B cell (primary cell): ENCODE measurements at regions not wholly inside any gene's neighbourhood (a gene's known extent, or its start where the extent isn't known, plus 50 kb on each side); places are given as distances from the start of the nearest gene placed in this dataset.

Source experiments
- ATAC-seq: fragments of 200-7000 bp; cut with Tn5 transposase; one replicate; pipeline ENCODE4 v1.10.0; 2021; ENCODE audit warnings: low read depth, mild to moderate bottlenecking, moderate number of reproducible peaks, moderate library complexity
- CTCF ChIA-PET: fragments of 350-600 bp; sonication (Branson Sonifier 250); formaldehyde crosslinking; loops from one replicate; lab custom pipeline; 2021; ENCODE audit warnings: antibody characterized with exemption, inconsistent platforms; lab: Charles Lee
- POLR2A ChIA-PET: fragments of 350-600 bp; sonication (Branson Sonifier 250); formaldehyde crosslinking; loops from one replicate; lab custom pipeline; 2021; ENCODE audit warnings: antibody characterized with exemption; lab: Charles Lee
- DNase-seq: peaks from one replicate; pipeline ENCODE4 v3.0.0; 2013
- H2AFZ ChIP-seq: 2 replicates; pipeline ENCODE4 v1.6.1; 2012; ENCODE audit warnings: mild to moderate bottlenecking, low read depth, low read length; ENCODE audit not compliant: insufficient read depth, poor library complexity, severe bottlenecking
- H3K27ac ChIP-seq, 2 donors: 1 replicate in 1 of 2; 2 replicates in 1 of 2; pipeline ENCODE4 v1.5.1; 2012 to 2013; ENCODE audit warnings: low read length in 2 of 2, mild to moderate bottlenecking in 2 of 2, moderate library complexity in 1 of 2
- H3K27me3 ChIP-seq, 4 experiments: fragments of 200-600 bp in 1 of 4; sonication (generic) in 1 of 4; replicated peaks in 1 of 4; 1 replicate in 2 of 4; 2 replicates in 2 of 4; pipeline versions ENCODE4 v1.6.1 to v1.7.0; 2013 to 2016; ENCODE audit warnings: low read length in 3 of 4, mild to moderate bottlenecking in 2 of 4, mixed read lengths in 1 of 4, moderate library complexity in 1 of 4; ENCODE audit not compliant: insufficient read depth in 4 of 4, control insufficient read depth in 3 of 4; ENCODE audit errors: control extremely low read depth in 1 of 4
- H3K36me3 ChIP-seq, 2 experiments: replicated peaks in 1 of 2; 1 replicate in 1 of 2; 2 replicates in 1 of 2; pipeline versions ENCODE4 v1.6.1 to v1.7.1; 2013; ENCODE audit warnings: low read length in 1 of 2; ENCODE audit not compliant: insufficient read depth in 2 of 2, control insufficient read depth in 1 of 2; ENCODE audit errors: control extremely low read depth in 1 of 2, extremely low read depth in 1 of 2
- H3K4me1 ChIP-seq, 2 donors: fragments of 200-600 bp in 1 of 2; sonication (generic) in 1 of 2; 1 replicate in 1 of 2; 2 replicates in 1 of 2; pipeline versions ENCODE4 v1.5.1 to v1.6.1; 2013 to 2017; ENCODE audit warnings: low read length in 2 of 2; ENCODE audit not compliant: control insufficient read depth in 2 of 2, insufficient read depth in 2 of 2
- H3K4me2 ChIP-seq: replicated peaks from 2 replicates; pipeline ENCODE3; 2012; ENCODE audit warnings: mild to moderate bottlenecking, low read depth, low read length; ENCODE audit not compliant: poor library complexity, severe bottlenecking
- H3K4me3 ChIP-seq, 5 experiments: fragments of 200-600 bp in 1 of 5; sonication (generic) in 1 of 5; 1 replicate in 3 of 5; 2 replicates in 2 of 5; pipeline versions ENCODE4 v1.5.1 to v1.7.0; 2011 to 2016; ENCODE audit warnings: low read length in 4 of 5, mild to moderate bottlenecking in 4 of 5, low read depth in 2 of 5, control low read depth in 1 of 5, moderate library complexity in 1 of 5; ENCODE audit not compliant: insufficient read depth in 1 of 5; ENCODE audit errors: control extremely low read depth in 1 of 5, extremely low read depth in 1 of 5
- H3K79me2 ChIP-seq: fragments of 200-600 bp; sonication (generic); one replicate; pipeline ENCODE4 v1.6.0; 2016; ENCODE audit warnings: low read length; ENCODE audit not compliant: control insufficient read depth, insufficient read depth
- H3K9ac ChIP-seq: fragments of 200-600 bp; sonication (generic); 2 replicates; pipeline ENCODE4 v1.6.1; 2017; ENCODE audit warnings: mild to moderate bottlenecking, low read length, moderate library complexity
- H3K9me3 ChIP-seq, 3 donors: one replicate each; pipeline versions ENCODE4 v1.6.1 to v1.7.1; 2013; ENCODE audit warnings: low read length in 2 of 3; ENCODE audit not compliant: control insufficient read depth in 2 of 3, insufficient read depth in 1 of 3; ENCODE audit errors: control extremely low read depth in 1 of 3
- H4K20me1 ChIP-seq: 2 replicates; pipeline ENCODE4 v1.6.0; 2012; ENCODE audit warnings: mild to moderate bottlenecking, low read length; ENCODE audit not compliant: insufficient read depth, control insufficient read depth, poor library complexity, severe bottlenecking
- H3K27ac Mint-ChIP-seq: one replicate; pipeline ENCODE4 v1.8.0; 2021; ENCODE audit warnings: mixed read lengths
- H3K27me3 Mint-ChIP-seq: one replicate; pipeline ENCODE4 v1.8.0; 2021; ENCODE audit warnings: mixed read lengths
- H3K4me1 Mint-ChIP-seq: one replicate; pipeline ENCODE4 v1.8.0; 2021; ENCODE audit warnings: mixed read lengths
- H3K4me3 Mint-ChIP-seq: one replicate; pipeline ENCODE4 v1.8.0; 2021; ENCODE audit warnings: mixed read lengths
- H3K9me3 Mint-ChIP-seq: one replicate; pipeline ENCODE4 v1.8.0; 2022; ENCODE audit warnings: mixed read lengths; ENCODE audit not compliant: insufficient read depth
- CTCF ChIP-seq: fragments of 200-600 bp; IDR thresholded peaks from one replicate; pipeline ENCODE4 v1.8.0; 2022; ENCODE audit warnings: antibody characterized with exemption, mild to moderate bottlenecking
- EZH2 ChIP-seq: IDR thresholded peaks from 2 replicates; pipeline ENCODE4 v1.6.1; 2012; ENCODE audit warnings: borderline replicate concordance, low read depth, mild to moderate bottlenecking, moderate library complexity, low read length; ENCODE audit not compliant: insufficient read depth, poor library complexity, severe bottlenecking
- WGBS: methylation state at CpG from one replicate; pipeline ENCODE4 v1.1.5; 2013; ENCODE audit warnings: missing lambda C conversion rate; ENCODE audit not compliant: insufficient coverage; 5-methylcytosine and 5-hydroxymethylcytosine counted together
- intact Hi-C: fragments of 100-400 bp; cut with micrococcal nuclease; formaldehyde crosslinking; loops from one replicate; pipeline ENCODE4 v1.10.0; 2022

GRCh38 chr5:13551645-13552044 is 392.8 kb downstream of the DNAH5 start:
- no peak for TF ChIP-seq CTCF
- no peak for TF ChIP-seq EZH2
- Histone ChIP-seq H3K4me3 (no peak overlapping the region), H3K4me1 (no peaks in the 10 kb centered on the region), H3K36me3 (no peaks in the 10 kb centered on the region), H4K20me1 (no peaks in the 10 kb centered on the region), H3K27me3 (no peaks in the 10 kb centered on the region), H2AFZ (no peak overlapping the region), H3K9me3 (peaks cover 0 to 4% (median 0%) of the 10 kb centered on the region in 3 donors), H3K4me2 (no peak overlapping the region), H3K27ac (no peak overlapping the region), H3K79me2 (no peaks in the 10 kb centered on the region), H3K9ac (no peak overlapping the region)
- no peak overlapping the region for H3K27ac Mint-ChIP-seq
- DNase-seq (no peak), ATAC-seq (no peak)
- H3K4me3 Mint-ChIP-seq: no peak overlapping the region
- ChIA-PET CTCF (no interaction called here), POLR2A (no interaction called here)
- H3K9me3 Mint-ChIP-seq: peaks cover 4% of the 10 kb centered on the region
- H3K27me3 Mint-ChIP-seq: no peaks in the 10 kb centered on the region
- WGBS: no CpG with 5 or more reads among the region's 2 CpGs
- intact Hi-C loops: no loop called here
- H3K4me1 Mint-ChIP-seq: no peaks in the 10 kb centered on the region

DNA sequence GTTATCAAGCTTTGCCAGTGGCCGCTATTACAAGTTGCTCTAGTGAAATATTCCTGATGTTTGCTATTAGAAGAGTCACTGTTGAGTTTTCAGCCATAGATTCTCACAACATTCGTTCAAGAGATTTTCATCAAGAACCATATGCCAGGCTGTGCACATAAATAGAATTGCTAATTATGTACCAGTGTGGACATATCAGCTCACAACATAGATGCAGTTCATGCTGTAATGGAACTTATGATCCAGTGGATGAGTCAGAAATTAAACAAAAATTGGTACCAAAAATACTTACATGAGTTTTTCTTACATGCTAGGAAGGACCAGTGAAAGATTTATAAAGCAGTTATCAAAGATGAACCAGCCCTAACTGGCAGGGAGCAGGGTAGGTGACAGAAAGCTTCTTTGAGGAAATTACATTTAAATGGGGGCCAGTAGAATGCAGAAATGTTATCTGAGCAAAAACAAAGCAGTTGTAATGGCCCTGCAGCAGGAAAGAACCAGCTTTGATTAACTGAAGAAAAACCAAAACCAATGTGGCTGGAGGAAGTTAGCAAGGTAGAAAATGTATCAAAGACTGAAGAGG is 404.2 kb downstream of the DNAH5 start:
- no peak overlapping the region for H3K4me3 ChIP-seq
- H2AFZ ChIP-seq: no peak overlapping the region
- no peaks in the 10 kb centered on the region for H3K79me2 ChIP-seq
- H3K9me3 ChIP-seq: no peaks in the 10 kb centered on the region
- Mint-ChIP-seq H3K27me3 (no peaks in the 10 kb centered on the region), H3K4me3 (no peak overlapping the region), H3K4me1 (no peaks in the 10 kb centered on the region), H3K27ac (no peak overlapping the region), H3K9me3 (peaks cover 8% of the 10 kb centered on the region)
- intact Hi-C loops: no loop called here
- TF ChIP-seq CTCF (no peak), EZH2 (no peak)
- ChIA-PET CTCF (no interaction called here), POLR2A (no interaction called here)
- no CpG with 5 or more reads among the region's 2 CpGs for WGBS
- no peaks in the 10 kb centered on the region for H4K20me1 ChIP-seq
- no peak overlapping the region for H3K4me2 ChIP-seq
- H3K27ac ChIP-seq: no peak overlapping the region
- H3K36me3 ChIP-seq: no peaks in the 10 kb centered on the region
- ATAC-seq: no peak
- no peak overlapping the region for H3K9ac ChIP-seq
- DNase-seq: no peak
- no peaks in the 10 kb centered on the region for H3K27me3 ChIP-seq
- no peaks in the 10 kb centered on the region for H3K4me1 ChIP-seq
